ENCODE measurements at regions not wholly inside any gene's neighbourhood (a gene's known extent, or its start where the extent isn't known, plus 50 kb on each side); places are given as distances from the start of the nearest gene placed in this dataset.

- H3K36me3 ChIP-seq (ENCODE audit: control insufficient read depth, insufficient read depth, low read length) = no peaks in the 10 kb centered on the region
- TF ChIP-seq CTCF (IDR thresholded peaks at IDR 0.05; ENCODE audit: insufficient read depth, low read length, poor library complexity, severe bottlenecking) = no peak
- H3K27me3 ChIP-seq (ENCODE audit: control insufficient read depth, insufficient read depth, low read length) = no peaks in the 10 kb centered on the region
- H3K4me3 ChIP-seq (ENCODE audit: low read depth, low read length) = no peak overlapping the region
- no peak for DNase-seq (ENCODE audit: low read depth)
Measured at GRCh38 chr20:52683761-52684160, 288.4 kb upstream of the TSHZ2 start.

- Histone ChIP-seq H3K4me3 (ENCODE audit: low read depth, low read length) (no peak overlapping the region), H3K36me3 (ENCODE audit: control insufficient read depth, insufficient read depth, low read length) (no peaks in the 10 kb centered on the region), H3K27me3 (ENCODE audit: control insufficient read depth, insufficient read depth, low read length) (no peaks in the 10 kb centered on the region)
- TF ChIP-seq CTCF (IDR thresholded peaks at IDR 0.05; ENCODE audit: insufficient read depth, low read length, poor library complexity, severe bottlenecking) = no peak
- DNase-seq (ENCODE audit: low read depth) = no peak
Measured at GRCh38 chr20:52682237-52682636, 289.9 kb upstream of the TSHZ2 start.

DNA sequence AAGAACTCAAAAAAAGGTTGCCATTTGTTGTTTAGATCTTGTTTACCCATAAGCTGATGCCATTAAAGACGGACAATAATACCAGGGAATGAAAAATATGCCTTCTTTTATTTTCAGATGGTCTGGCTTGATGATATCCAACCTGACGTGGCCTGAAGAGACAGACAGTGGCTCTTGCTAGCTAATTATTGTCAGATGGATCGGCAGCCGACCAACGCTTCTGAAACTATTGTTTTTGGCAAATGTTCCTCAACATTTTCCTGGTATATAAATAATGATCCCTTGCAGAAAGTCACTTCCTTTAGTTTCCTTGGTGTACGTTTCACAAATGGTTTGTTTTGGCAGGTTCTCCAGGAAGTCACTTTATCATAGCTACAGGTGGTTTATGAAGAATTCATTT is 290.9 kb upstream of the TSHZ2 start:
- no peak for TF ChIP-seq CTCF (IDR thresholded peaks at IDR 0.05; ENCODE audit: insufficient read depth, low read length, poor library complexity, severe bottlenecking)
- no peaks in the 10 kb centered on the region for H3K36me3 ChIP-seq (ENCODE audit: control insufficient read depth, insufficient read depth, low read length)
- H3K27me3 ChIP-seq (ENCODE audit: control insufficient read depth, insufficient read depth, low read length) = no peaks in the 10 kb centered on the region
- no peak for DNase-seq (ENCODE audit: low read depth)
- no peak overlapping the region for H3K4me3 ChIP-seq (ENCODE audit: low read depth, low read length)

GRCh38 chr20:52677216-52677615 is 294.9 kb upstream of the TSHZ2 start:
- Histone ChIP-seq H3K27me3 (ENCODE audit: control insufficient read depth, insufficient read depth, low read length) (no peaks in the 10 kb centered on the region), H3K36me3 (ENCODE audit: control insufficient read depth, insufficient read depth, low read length) (no peaks in the 10 kb centered on the region), H3K4me3 (ENCODE audit: low read depth, low read length) (no peak overlapping the region)
- no peak for DNase-seq (ENCODE audit: low read depth)
- TF ChIP-seq CTCF (IDR thresholded peaks at IDR 0.05; ENCODE audit: insufficient read depth, low read length, poor library complexity, severe bottlenecking) = no peak

GRCh38 chr20:52676283-52676995 is 295.7 kb upstream of the TSHZ2 start:
- Histone ChIP-seq H3K36me3 (ENCODE audit: control insufficient read depth, insufficient read depth, low read length) (no peaks in the 10 kb centered on the region), H3K27me3 (ENCODE audit: control insufficient read depth, insufficient read depth, low read length) (no peaks in the 10 kb centered on the region), H3K4me3 (ENCODE audit: low read depth, low read length) (no peak overlapping the region)
- no peak for TF ChIP-seq CTCF (IDR thresholded peaks at IDR 0.05; ENCODE audit: insufficient read depth, low read length, poor library complexity, severe bottlenecking)
- DNase-seq (ENCODE audit: low read depth) = no peak

DNA sequence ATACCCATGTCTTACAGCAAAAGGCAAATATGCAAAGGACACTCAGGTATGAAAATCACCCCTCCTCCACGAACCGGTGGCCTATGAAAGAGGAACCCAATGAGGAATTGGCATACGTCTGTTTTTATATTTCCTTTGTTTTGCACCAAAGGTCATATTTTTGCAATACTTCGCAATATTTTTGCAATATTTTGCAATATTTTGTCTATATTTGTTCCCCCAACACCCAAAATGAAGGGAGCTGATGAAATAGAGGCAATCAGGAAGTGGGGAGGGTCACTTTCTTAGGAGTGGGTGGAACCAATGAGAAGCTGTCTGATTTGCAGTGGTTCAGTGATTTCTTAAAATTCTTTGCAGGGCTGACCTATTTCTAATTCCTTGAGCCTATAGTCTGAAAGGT is 296.8 kb upstream of the TSHZ2 start:
- Histone ChIP-seq H3K4me3 (ENCODE audit: low read depth, low read length) (no peak overlapping the region), H3K27me3 (ENCODE audit: control insufficient read depth, insufficient read depth, low read length) (no peaks in the 10 kb centered on the region), H3K36me3 (ENCODE audit: control insufficient read depth, insufficient read depth, low read length) (no peaks in the 10 kb centered on the region)
- no peak for TF ChIP-seq CTCF (IDR thresholded peaks at IDR 0.05; ENCODE audit: insufficient read depth, low read length, poor library complexity, severe bottlenecking)
- DNase-seq (ENCODE audit: low read depth) = no peak

Data from kidney epithelial cell (primary cell).